RWPE2 (cell line): ENCODE measurements at regions not wholly inside any gene's neighbourhood (a gene's known extent, or its start where the extent isn't known, plus 50 kb on each side); places are given as distances from the start of the nearest gene placed in this dataset.
A peak's percentile ranks its signal among the peaks of the same experiment; 100 is the strongest.

Experiments
- ATAC-seq: fragments of 200-7000 bp; cut with Tn5 transposase; 3 replicates; pipeline ENCODE4 v1.9.1; 2021; ENCODE audit warnings: low read depth
- DNase-seq: peaks from one replicate; pipeline ENCODE4 v3.0.0-alpha.2; 2020; ENCODE audit warnings: low spot score
- H3K27ac ChIP-seq: fragments of 450-650 bp; 2 replicates; pipeline ENCODE4 v1.5.1; 2017; ENCODE audit warnings: mild to moderate bottlenecking; ENCODE audit not compliant: poor library complexity, severe bottlenecking
- H3K27me3 ChIP-seq: fragments of 250-450 bp; sonication (Bioruptor Pico); 2 replicates; pipeline ENCODE4 v1.5.1; 2021; ENCODE audit warnings: mild to moderate bottlenecking, moderate library complexity; ENCODE audit not compliant: insufficient read depth, poor library complexity, severe bottlenecking
- H3K36me3 ChIP-seq: fragments of 250-450 bp; sonication (Bioruptor Pico); 2 replicates; pipeline ENCODE4 v1.5.1; 2020; ENCODE audit warnings: low read depth, mild to moderate bottlenecking, moderate library complexity
- H3K4me1 ChIP-seq: fragments of 250-450 bp; sonication (Bioruptor Pico); 2 replicates; pipeline ENCODE4 v1.5.1; 2021; ENCODE audit warnings: mild to moderate bottlenecking, moderate library complexity; ENCODE audit not compliant: insufficient read depth, poor library complexity, severe bottlenecking
- H3K4me3 ChIP-seq: fragments of 250-450 bp; sonication (Bioruptor Pico); 2 replicates; pipeline ENCODE4 v1.5.1; 2021; ENCODE audit warnings: mild to moderate bottlenecking, moderate library complexity; ENCODE audit not compliant: severe bottlenecking
- H3K9me3 ChIP-seq: fragments of 250-450 bp; sonication (Bioruptor Pico); 2 replicates; pipeline ENCODE4 v1.5.1; 2021; ENCODE audit warnings: mild to moderate bottlenecking, moderate library complexity; ENCODE audit not compliant: severe bottlenecking
- TF ChIP-seq, protein P1 (sequence below): fragments of 450-650 bp; IDR thresholded peaks from one replicate; pipeline ENCODE4 v1.5.1; 2017; ENCODE audit warnings: mild to moderate bottlenecking, moderate library complexity; ENCODE audit not compliant: poor library complexity, severe bottlenecking

DNA sequence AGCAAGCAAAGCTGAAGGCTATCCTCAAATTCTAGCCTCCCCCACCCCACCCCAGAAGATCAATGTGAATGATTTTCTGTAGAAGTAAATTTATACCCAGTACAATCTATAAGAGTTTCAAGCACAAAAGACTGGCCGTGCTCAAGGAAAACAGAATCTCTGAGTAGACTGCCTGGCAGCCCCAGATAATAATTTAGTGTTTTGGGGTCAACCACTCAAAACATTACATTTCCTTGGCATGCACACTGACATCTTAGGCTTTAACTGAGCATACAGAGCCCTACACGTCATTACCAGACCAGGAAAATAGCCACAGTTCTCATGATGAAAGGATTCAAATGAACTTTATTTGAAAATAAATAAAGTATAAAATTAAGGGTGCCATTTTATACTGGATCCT lies 376.5 kb downstream of the TBL1XR1 start:
- Histone ChIP-seq H3K27me3 (no peaks in the 10 kb centered on the region), H3K4me1 (no peaks in the 10 kb centered on the region), H3K27ac (no peak overlapping the region), H3K36me3 (no peaks in the 10 kb centered on the region), H3K9me3 (peaks cover 2% of the 10 kb centered on the region), H3K4me3 (no peak overlapping the region)
- no peak for DNase-seq
- TF ChIP-seq, protein P1, sequence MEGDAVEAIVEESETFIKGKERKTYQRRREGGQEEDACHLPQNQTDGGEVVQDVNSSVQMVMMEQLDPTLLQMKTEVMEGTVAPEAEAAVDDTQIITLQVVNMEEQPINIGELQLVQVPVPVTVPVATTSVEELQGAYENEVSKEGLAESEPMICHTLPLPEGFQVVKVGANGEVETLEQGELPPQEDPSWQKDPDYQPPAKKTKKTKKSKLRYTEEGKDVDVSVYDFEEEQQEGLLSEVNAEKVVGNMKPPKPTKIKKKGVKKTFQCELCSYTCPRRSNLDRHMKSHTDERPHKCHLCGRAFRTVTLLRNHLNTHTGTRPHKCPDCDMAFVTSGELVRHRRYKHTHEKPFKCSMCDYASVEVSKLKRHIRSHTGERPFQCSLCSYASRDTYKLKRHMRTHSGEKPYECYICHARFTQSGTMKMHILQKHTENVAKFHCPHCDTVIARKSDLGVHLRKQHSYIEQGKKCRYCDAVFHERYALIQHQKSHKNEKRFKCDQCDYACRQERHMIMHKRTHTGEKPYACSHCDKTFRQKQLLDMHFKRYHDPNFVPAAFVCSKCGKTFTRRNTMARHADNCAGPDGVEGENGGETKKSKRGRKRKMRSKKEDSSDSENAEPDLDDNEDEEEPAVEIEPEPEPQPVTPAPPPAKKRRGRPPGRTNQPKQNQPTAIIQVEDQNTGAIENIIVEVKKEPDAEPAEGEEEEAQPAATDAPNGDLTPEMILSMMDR = no peak
- ATAC-seq = no peak

DNA sequence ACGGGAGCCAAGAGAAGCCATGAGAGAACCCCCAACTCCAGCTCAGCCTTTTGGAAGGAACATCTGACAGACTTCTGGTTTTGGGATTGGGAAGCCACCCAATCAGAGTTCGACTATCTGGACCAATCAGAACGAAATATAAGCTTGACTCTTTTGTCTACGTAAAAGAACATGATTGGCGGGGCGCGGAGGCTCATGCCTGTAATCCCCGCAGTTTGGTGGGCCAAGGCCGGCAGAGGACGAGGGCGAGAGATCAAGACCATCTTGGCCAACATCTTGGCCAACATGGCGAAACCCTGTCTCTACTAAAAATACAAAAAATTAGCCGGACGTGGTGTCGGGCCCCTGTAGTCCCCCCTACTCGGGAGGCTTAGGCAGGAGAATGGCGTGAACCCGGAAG lies 380.3 kb downstream of the TBL1XR1 start:
- ATAC-seq (no peak), DNase-seq (no peak)
- Histone ChIP-seq H3K4me1 (no peaks in the 10 kb centered on the region), H3K27me3 (no peaks in the 10 kb centered on the region), H3K4me3 (no peak overlapping the region), H3K27ac (no peak overlapping the region), H3K9me3 (peaks cover 2% of the 10 kb centered on the region), H3K36me3 (no peaks in the 10 kb centered on the region)
- TF ChIP-seq, protein P1 = no peak

DNA sequence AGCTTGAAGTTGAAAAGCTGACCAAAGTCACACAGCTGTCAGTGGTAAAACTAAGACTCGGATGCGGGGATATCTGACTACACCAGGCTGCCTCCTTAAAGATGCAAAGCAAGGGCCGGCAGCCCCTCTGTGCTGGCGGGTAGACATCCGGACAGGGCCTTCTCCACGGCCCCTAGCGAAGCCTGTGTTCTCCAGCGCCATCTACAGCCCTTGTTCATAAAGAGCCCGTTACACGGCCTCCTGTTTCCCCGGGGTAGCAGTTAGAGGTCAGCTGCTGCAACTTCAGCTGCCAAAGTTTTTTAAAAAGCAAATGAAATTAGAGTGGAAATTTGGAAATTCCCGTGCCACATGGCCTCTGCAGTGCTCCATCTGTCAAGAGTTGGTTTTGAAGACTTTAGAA lies 383.0 kb downstream of the TBL1XR1 start:
- no peak overlapping the region for H3K27ac ChIP-seq
- H3K27me3 ChIP-seq = no peaks in the 10 kb centered on the region
- no peaks in the 10 kb centered on the region for H3K9me3 ChIP-seq
- TF ChIP-seq, protein P1 = no peak
- H3K36me3 ChIP-seq = no peaks in the 10 kb centered on the region
- ATAC-seq = 0 out of 3 replicates have a peak, but pooled peaks have one; percentile 23
- no peak for DNase-seq
- no peak overlapping the region for H3K4me3 ChIP-seq
- no peaks in the 10 kb centered on the region for H3K4me1 ChIP-seq

DNA sequence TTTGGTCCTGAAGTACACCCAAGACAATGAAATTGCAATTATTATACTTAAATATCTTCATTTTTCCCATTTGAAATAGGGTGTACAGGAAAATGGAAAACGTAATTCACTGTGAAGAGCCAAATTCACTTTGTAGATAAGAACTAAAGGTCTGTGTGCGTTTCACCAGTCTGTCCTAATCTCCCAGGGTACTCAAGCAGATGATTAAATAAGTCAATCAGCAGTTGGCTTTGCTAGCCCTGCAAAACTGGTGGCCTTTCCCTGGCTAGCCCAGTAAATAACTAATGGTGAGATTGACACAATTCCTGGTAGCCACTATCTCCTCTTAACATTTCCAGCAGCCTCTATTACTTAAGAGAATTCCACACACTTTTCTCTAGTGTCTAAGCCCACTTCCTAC lies 389.3 kb downstream of the TBL1XR1 start:
- ATAC-seq = no peak
- no peak for DNase-seq
- TF ChIP-seq, protein P1 = no peak

DNA sequence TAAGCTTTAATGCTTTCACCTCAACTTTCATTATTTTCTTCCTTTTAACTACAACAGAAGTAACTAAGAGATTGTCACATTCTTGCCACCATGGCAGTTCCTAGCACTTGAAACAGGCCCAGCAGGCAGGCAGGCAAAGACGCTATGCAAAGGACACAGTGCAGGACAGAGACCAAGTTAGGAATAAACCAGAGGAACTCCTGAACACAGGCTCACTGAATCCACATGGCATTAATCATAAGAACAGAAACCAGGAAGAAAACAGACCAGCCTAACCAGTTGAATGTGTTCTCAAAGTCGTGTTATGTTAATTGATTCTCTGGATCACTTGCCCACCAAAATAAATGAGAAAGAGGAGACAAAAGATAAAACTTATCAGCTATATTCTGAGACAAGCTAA lies 397.6 kb downstream of the TBL1XR1 start:
- H3K9me3 ChIP-seq = no peaks in the 10 kb centered on the region
- H3K4me1 ChIP-seq = no peaks in the 10 kb centered on the region
- ATAC-seq (no peak), DNase-seq (no peak)
- no peak overlapping the region for H3K4me3 ChIP-seq
- H3K36me3 ChIP-seq = no peaks in the 10 kb centered on the region
- TF ChIP-seq, protein P1 = no peak
- H3K27me3 ChIP-seq = no peaks in the 10 kb centered on the region
- H3K27ac ChIP-seq = no peak overlapping the region

More for the DNA sequence above, 389.3 kb downstream of the TBL1XR1 start:
- H3K27ac ChIP-seq = no peak overlapping the region
- no peaks in the 10 kb centered on the region for H3K9me3 ChIP-seq
- H3K36me3 ChIP-seq = no peaks in the 10 kb centered on the region
- no peaks in the 10 kb centered on the region for H3K27me3 ChIP-seq
- H3K4me3 ChIP-seq = no peak overlapping the region
- H3K4me1 ChIP-seq = no peaks in the 10 kb centered on the region
